Omental fat pad (tissue), 3 donors: ENCODE measurements at regions not wholly inside any gene's neighbourhood (a gene's known extent, or its start where the extent isn't known, plus 50 kb on each side); places are given as distances from the start of the nearest gene placed in this dataset.

Source experiments
- ATAC-seq: fragments of 150-250 bp; one replicate; pipeline ENCODE4 v1.9.1; 2016; ENCODE audit warnings: mild to moderate bottlenecking, moderate library complexity; ENCODE audit not compliant: low FRiP score
- DNase-seq: peaks from one replicate; pipeline ENCODE4 v3.0.0-alpha.2; 2019; ENCODE audit warnings: low spot score
- TF ChIP-seq, protein P1 (sequence below), 3 donors: fragments of 450-650 bp; IDR thresholded peaks; one replicate each; pipeline ENCODE4 v1.5.1; 2016 to 2017; ENCODE audit warnings: antibody characterized with exemption in 3 of 3, mild to moderate bottlenecking in 3 of 3, moderate library complexity in 2 of 3

- TF ChIP-seq, protein P1, sequence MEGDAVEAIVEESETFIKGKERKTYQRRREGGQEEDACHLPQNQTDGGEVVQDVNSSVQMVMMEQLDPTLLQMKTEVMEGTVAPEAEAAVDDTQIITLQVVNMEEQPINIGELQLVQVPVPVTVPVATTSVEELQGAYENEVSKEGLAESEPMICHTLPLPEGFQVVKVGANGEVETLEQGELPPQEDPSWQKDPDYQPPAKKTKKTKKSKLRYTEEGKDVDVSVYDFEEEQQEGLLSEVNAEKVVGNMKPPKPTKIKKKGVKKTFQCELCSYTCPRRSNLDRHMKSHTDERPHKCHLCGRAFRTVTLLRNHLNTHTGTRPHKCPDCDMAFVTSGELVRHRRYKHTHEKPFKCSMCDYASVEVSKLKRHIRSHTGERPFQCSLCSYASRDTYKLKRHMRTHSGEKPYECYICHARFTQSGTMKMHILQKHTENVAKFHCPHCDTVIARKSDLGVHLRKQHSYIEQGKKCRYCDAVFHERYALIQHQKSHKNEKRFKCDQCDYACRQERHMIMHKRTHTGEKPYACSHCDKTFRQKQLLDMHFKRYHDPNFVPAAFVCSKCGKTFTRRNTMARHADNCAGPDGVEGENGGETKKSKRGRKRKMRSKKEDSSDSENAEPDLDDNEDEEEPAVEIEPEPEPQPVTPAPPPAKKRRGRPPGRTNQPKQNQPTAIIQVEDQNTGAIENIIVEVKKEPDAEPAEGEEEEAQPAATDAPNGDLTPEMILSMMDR (IDR thresholded peaks at IDR 0.05) = no peak
- peak; percentile 83 for ATAC-seq
These were observed 179.4 kb upstream of the PACRGL start for GRCh38 chr4:20520901-20521300.

GRCh38 chr4:20528508-20528907 is 171.8 kb upstream of the PACRGL start:
- TF ChIP-seq, protein P1 (IDR thresholded peaks at IDR 0.05) = no peak
- no peak for DNase-seq

More at GRCh38 chr4:20520901-20521300, 179.4 kb upstream of the PACRGL start:
- no peak for DNase-seq

GRCh38 chr4:20529691-20530090 is 170.6 kb upstream of the PACRGL start:
- no peak for DNase-seq
- TF ChIP-seq, protein P1 (IDR thresholded peaks at IDR 0.05) = no peak
- ATAC-seq = no peak

More at GRCh38 chr4:20528508-20528907, 171.8 kb upstream of the PACRGL start:
- no peak for ATAC-seq

- TF ChIP-seq, protein P1 (IDR thresholded peaks at IDR 0.05) = no peak
- ATAC-seq = no peak
- no peak for DNase-seq
These were observed 168.0 kb upstream of the PACRGL start for GRCh38 chr4:20532116-20532790.

DNA sequence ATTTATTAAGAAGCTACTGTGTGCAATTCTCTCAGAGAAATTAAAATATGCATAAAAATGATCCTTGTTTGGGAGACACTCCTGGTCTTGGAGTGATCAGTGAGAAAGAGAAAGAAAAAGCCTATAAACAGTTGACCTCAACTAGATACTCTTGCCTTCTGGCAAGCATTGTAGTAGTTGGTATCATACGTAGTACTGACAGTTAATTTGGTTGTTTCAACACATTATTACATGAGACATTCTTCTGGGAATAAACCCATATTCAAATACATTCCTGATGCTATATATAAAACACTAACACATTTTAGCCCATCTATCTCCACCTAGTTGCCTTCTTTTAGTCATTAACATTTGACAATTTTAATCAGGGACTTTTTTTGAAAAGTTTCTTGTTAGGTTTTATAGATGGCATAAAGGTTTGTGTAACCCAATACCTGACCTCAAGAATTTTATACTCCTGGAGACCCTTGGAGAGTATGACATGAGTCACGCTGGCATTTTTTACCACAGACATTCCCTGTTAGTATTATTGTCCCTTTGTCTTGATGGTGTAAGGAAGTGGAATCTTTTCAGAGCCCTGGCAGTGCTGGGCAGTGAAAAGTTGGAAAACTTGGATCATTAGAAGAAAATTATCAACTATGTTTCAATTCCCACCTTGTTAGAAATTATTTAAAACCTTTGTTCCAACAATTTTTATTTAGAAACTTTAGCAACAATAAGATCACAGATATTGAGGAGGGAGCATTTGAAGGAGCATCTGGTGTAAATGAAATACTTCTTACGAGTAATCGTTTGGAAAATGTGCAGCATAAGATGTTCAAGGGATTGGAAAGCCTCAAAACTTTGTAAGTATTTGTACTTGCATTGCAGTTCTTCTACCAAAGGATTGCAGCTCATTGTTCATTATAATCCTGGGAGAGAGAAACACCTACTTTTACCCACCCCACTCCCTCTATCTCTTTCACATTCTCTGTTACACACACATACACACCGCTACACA is 167.1 kb upstream of the PACRGL start:
- DNase-seq = no peak
- TF ChIP-seq, protein P1 (IDR thresholded peaks at IDR 0.05) = no peak
- no peak for ATAC-seq

DNA sequence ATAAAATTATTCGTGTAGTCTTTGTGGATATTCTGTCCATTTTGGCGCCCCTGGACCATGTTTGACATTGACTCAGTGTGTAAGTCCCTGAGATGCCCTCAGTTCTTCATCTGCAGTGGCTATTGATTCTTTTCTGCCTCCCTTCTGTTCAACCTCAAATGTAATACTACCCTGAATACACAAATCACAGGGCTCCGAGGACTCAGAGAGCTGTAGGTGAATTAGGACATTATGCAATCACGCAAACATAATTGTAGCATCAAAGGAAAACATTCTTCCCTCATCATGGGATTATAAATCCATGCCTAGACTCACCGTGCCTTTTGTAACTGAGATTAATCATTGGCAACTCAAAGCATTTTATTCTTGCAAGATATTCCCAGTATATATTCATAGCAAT is 161.4 kb upstream of the PACRGL start:
- ATAC-seq (no peak), DNase-seq (no peak)
- TF ChIP-seq, protein P1 (IDR thresholded peaks at IDR 0.05) = no peak
